Astrocyte (in vitro differentiated cells and primary cell): ENCODE measurements at regions not wholly inside any gene's neighbourhood (a gene's known extent, or its start where the extent isn't known, plus 50 kb on each side); places are given as distances from the start of the nearest gene placed in this dataset.
"Not testable (repeated sequence)": the region's sequence is repeated elsewhere in the genome, so short reads cannot be mapped to it uniquely, and the experiment has no call there.

Experiments used
- DNase-seq: peaks from one replicate; pipeline ENCODE4 v3.0.0-alpha.2; 2010; ENCODE audit warnings: low read depth
- FAIRE-seq: peaks from 2 replicates; lab custom pipeline; 2011; peaks lifted over from hg19 to GRCh38; lab: Jason Lieb, UNC
- H2AFZ ChIP-seq: 2 replicates; pipeline ENCODE4 v1.6.0; 2012; ENCODE audit warnings: low read depth, low read length, inconsistent platforms
- H3K27ac ChIP-seq: 2 replicates; pipeline ENCODE4 v1.5.1; 2011; ENCODE audit warnings: low read depth, low read length, inconsistent platforms
- H3K27me3 ChIP-seq: 2 replicates; pipeline ENCODE4 v1.6.0; 2011; ENCODE audit warnings: low read length, inconsistent platforms; ENCODE audit not compliant: insufficient read depth
- H3K36me3 ChIP-seq: 2 replicates; pipeline ENCODE4 v1.5.1; 2011; ENCODE audit warnings: low read length, inconsistent platforms; ENCODE audit not compliant: insufficient read depth
- H3K4me1 ChIP-seq: 2 replicates; pipeline ENCODE4 v1.5.1; 2011; ENCODE audit warnings: low read length, inconsistent platforms; ENCODE audit not compliant: insufficient read depth
- H3K4me2 ChIP-seq: 2 replicates; pipeline ENCODE4 v1.6.0; 2012; ENCODE audit warnings: low read length, inconsistent platforms
- H3K4me3 ChIP-seq: 2 replicates; pipeline ENCODE4 v1.5.1; 2011; ENCODE audit warnings: low read depth, mild to moderate bottlenecking, low read length, inconsistent platforms; ENCODE audit not compliant: insufficient read depth
- H3K79me2 ChIP-seq: 2 replicates; pipeline ENCODE4 v1.6.0; 2012; ENCODE audit warnings: mild to moderate bottlenecking, low read length, inconsistent platforms; ENCODE audit not compliant: insufficient read depth
- H3K9ac ChIP-seq: 2 replicates; pipeline ENCODE4 v1.6.0; 2012; ENCODE audit warnings: mild to moderate bottlenecking, low read length, inconsistent platforms
- H3K9me3 ChIP-seq: 2 replicates; pipeline ENCODE4 v1.5.1; 2012; ENCODE audit warnings: low read depth, mild to moderate bottlenecking, low read length, inconsistent platforms; ENCODE audit not compliant: insufficient read depth
- H4K20me1 ChIP-seq: 2 replicates; pipeline ENCODE4 v1.6.0; 2012; ENCODE audit warnings: low read length, inconsistent platforms; ENCODE audit not compliant: insufficient read depth
- H3K27ac Mint-ChIP-seq: one replicate; pipeline ENCODE4 v1.8.0; 2021; ENCODE audit warnings: mild to moderate bottlenecking, mixed read lengths; ENCODE audit not compliant: unreplicated experiment
- H3K27me3 Mint-ChIP-seq: one replicate; pipeline ENCODE4 v1.8.0; 2021; ENCODE audit warnings: low read depth, mixed read lengths; ENCODE audit not compliant: unreplicated experiment
- H3K36me3 Mint-ChIP-seq: one replicate; pipeline ENCODE4 v1.8.0; 2021; ENCODE audit warnings: low read depth, mixed read lengths; ENCODE audit not compliant: unreplicated experiment
- H3K4me1 Mint-ChIP-seq: one replicate; pipeline ENCODE4 v1.8.0; 2021; ENCODE audit warnings: low read depth, mixed read lengths; ENCODE audit not compliant: unreplicated experiment
- H3K4me3 Mint-ChIP-seq: one replicate; pipeline ENCODE4 v1.8.0; 2021; ENCODE audit warnings: mild to moderate bottlenecking, moderate library complexity, mixed read lengths; ENCODE audit not compliant: unreplicated experiment
- H3K9me3 Mint-ChIP-seq: one replicate; pipeline ENCODE4 v1.8.0; 2021; ENCODE audit warnings: mild to moderate bottlenecking, mixed read lengths; ENCODE audit not compliant: unreplicated experiment
- EZH2 ChIP-seq: IDR thresholded peaks from 2 replicates; pipeline ENCODE4 v1.6.1; 2012; ENCODE audit warnings: mild to moderate bottlenecking, low read length, inconsistent platforms; ENCODE audit not compliant: insufficient read depth
- TF ChIP-seq, protein P1 (sequence below): IDR thresholded peaks from 2 replicates; pipeline ENCODE4 v1.5.1; 2011; ENCODE audit warnings: low read depth, mild to moderate bottlenecking, inconsistent platforms, low read length, moderate library complexity; ENCODE audit not compliant: insufficient read depth

DNA sequence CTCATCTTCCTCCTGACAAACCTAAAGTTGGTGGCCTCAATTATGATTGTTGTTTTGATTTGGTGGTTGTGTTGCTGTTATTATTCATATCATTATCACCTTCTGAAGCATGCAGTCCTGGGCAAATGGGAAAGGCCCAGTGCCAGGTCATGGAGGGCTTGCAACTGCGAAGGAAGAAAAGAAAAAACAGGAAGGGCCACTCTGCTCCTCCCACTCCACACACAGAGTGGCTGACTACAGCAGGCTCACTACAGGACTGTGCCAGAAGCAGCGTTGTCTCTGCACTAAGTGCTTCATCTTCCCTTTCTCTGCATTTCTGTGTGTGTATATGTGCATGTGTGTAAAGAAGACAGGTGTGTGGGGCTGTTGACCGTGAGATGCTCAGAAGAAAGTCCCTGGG lies 231.9 kb downstream of the ANKRD30B start:
- peaks cover 9% of the 10 kb centered on the region for H3K9me3 Mint-ChIP-seq
- no peaks in the 10 kb centered on the region for H3K27me3 Mint-ChIP-seq

DNA sequence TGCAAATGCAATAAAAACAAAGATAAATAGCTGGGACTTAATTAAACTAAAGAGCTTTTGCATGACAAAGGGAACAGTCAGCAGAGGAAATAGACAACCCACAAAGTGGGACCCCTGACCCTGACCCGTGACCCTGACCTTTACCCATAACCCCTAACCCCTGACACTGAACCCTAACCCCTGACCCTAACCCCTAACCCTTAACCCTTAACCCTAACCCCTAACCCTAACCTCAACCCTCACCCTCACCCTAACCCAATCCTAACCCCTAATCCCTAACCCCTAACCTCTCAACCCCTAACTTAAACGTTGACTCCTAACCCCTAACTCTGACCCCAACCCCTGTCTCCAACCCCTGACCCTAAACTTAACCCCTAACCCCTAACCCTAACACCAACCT lies 236.6 kb downstream of the ANKRD30B start:
- H3K27me3 ChIP-seq, H3K79me2 ChIP-seq, H3K36me3 ChIP-seq, H3K36me3 Mint-ChIP-seq, H3K4me1 Mint-ChIP-seq, H3K27ac ChIP-seq, H3K27ac Mint-ChIP-seq, FAIRE-seq, H3K4me1 ChIP-seq, H3K4me3 Mint-ChIP-seq, H3K9me3 ChIP-seq, H2AFZ ChIP-seq, H4K20me1 ChIP-seq, H3K9me3 Mint-ChIP-seq, H3K4me2 ChIP-seq, DNase-seq, H3K27me3 Mint-ChIP-seq, H3K4me3 ChIP-seq, H3K9ac ChIP-seq: not testable (repeated sequence)

More for the DNA sequence above, 231.9 kb downstream of the ANKRD30B start:
- H3K4me1 ChIP-seq, result no peaks in the 10 kb centered on the region
- Mint-ChIP-seq H3K4me1 (peaks cover 3% of the 10 kb centered on the region), H3K36me3 (no peaks in the 10 kb centered on the region), H3K27ac (no peak overlapping the region), H3K4me3 (no peak overlapping the region)
- no peak overlapping the region for H3K4me3 ChIP-seq
- no peak overlapping the region for H3K9ac ChIP-seq
- TF ChIP-seq, protein P1, sequence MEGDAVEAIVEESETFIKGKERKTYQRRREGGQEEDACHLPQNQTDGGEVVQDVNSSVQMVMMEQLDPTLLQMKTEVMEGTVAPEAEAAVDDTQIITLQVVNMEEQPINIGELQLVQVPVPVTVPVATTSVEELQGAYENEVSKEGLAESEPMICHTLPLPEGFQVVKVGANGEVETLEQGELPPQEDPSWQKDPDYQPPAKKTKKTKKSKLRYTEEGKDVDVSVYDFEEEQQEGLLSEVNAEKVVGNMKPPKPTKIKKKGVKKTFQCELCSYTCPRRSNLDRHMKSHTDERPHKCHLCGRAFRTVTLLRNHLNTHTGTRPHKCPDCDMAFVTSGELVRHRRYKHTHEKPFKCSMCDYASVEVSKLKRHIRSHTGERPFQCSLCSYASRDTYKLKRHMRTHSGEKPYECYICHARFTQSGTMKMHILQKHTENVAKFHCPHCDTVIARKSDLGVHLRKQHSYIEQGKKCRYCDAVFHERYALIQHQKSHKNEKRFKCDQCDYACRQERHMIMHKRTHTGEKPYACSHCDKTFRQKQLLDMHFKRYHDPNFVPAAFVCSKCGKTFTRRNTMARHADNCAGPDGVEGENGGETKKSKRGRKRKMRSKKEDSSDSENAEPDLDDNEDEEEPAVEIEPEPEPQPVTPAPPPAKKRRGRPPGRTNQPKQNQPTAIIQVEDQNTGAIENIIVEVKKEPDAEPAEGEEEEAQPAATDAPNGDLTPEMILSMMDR, result no peak
- no peak for TF ChIP-seq EZH2
- no peaks in the 10 kb centered on the region for H3K36me3 ChIP-seq
- DNase-seq, result no peak
- no peaks in the 10 kb centered on the region for H3K79me2 ChIP-seq
- no peak overlapping the region for H2AFZ ChIP-seq
- FAIRE-seq, result no peak
- no peak overlapping the region for H3K27ac ChIP-seq
- no peaks in the 10 kb centered on the region for H3K27me3 ChIP-seq
- H4K20me1 ChIP-seq, result no peaks in the 10 kb centered on the region
- H3K9me3 ChIP-seq, result peaks cover 3% of the 10 kb centered on the region
- no peak overlapping the region for H3K4me2 ChIP-seq

DNA sequence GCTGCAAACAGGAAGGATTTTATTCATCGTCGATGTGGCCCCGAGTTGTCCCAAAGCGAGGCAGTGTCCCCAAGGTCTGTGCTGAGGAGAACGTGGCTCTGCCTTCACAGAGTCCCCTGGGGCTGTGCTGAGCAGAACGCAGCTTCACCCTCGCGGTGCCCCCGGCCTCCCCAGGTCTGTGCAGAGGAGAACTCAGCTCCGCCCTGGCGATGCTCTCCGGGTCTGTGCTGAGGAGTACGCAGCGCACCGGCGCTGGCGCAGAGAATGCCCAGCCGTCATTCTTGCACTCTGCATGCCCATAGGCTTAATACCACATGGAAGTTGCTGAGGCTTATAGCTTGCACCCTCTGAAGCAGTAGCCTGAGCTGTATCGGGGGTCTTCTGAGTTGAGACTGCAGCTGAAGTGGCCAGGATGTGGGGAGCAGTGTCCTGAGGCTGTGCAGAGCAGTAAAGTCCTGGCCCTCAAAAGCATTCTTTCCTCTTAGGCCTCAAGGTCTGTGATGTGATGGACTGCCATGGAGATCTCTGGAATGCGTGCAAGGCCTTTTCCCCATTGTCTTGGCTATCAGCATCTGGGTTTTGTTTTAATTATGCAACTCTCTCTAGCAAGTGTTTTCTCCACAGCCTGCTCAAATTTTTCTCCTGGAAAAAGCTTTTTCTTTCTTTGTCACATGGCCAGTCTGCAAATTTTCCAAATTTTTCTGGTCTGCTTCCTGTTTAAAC lies 237.5 kb downstream of the ANKRD30B start:
- DNase-seq, H3K79me2 ChIP-seq, H3K27ac Mint-ChIP-seq, H3K4me1 ChIP-seq, H3K4me1 Mint-ChIP-seq, H3K4me2 ChIP-seq, H3K4me3 ChIP-seq, H3K4me3 Mint-ChIP-seq, FAIRE-seq, H3K9ac ChIP-seq, H4K20me1 ChIP-seq, H3K36me3 ChIP-seq, H3K27me3 ChIP-seq, H3K36me3 Mint-ChIP-seq, H3K9me3 Mint-ChIP-seq, H3K9me3 ChIP-seq, H2AFZ ChIP-seq, H3K27me3 Mint-ChIP-seq, H3K27ac ChIP-seq: not testable (repeated sequence)

DNA sequence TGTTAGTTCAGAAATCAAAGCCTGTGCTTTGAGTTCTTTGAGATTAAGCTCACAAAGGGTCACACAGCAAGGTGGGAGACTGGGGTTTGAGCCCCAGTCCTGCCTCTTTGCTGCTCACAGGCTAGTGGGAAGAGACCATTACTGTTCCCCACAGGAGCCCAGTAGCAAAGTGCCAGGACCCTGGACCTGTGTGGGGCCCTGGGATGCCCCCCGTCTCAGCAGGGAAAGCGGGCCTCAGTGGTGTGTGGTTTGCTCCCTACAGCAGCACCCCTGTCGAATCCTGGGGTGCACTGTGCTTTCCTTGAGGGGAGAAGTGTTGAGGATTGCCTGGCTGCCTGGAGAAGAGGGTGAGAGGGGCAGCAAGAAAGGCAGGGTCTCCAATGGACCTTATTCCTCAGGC lies 239.4 kb downstream of the ANKRD30B start:
- not testable (repeated sequence) for H3K4me3 ChIP-seq

DNA sequence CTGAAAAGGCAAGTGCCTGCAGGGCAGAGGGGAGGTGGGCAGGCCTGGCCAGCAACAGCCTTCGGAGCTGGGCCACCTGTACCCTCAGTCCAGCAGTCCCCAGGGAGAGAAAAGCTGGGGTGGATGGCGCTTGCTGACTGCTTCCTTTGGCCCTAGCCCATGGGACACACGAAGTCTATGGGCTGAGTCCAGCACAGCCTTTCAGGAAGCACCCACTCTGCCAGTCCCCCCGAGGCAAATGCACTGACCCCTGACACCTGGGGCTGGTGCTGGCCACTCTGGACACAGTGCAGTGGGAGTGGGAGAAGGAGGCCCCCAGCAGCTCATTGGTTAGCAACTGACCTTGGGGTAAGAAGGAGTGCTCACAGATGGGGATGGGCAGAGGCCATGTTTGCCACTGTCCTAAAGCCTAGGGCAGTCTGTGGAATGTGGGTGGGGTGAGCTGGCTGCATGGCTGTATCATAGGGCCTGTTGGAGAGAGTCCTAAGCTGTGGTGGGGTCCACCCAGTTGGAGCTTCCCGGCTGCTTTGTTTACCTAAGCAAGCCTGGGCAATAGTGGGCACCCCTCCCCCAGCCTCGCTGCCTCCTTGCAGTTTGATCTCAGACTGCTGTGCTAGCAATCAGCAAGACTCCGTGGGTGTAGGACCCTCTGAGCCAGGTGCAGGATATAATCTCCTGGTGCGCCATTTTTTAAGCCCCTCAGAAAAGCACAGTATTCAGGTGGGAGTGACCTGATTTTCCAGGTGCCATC lies 240.2 kb downstream of the ANKRD30B start:
- not testable (repeated sequence) for H3K4me2 ChIP-seq, H3K4me3 Mint-ChIP-seq

More for the DNA sequence above, 239.4 kb downstream of the ANKRD30B start:
- H3K9me3 Mint-ChIP-seq, H3K4me3 Mint-ChIP-seq, H3K4me2 ChIP-seq, H3K36me3 ChIP-seq, H3K27ac Mint-ChIP-seq, H3K79me2 ChIP-seq, H3K9me3 ChIP-seq, H2AFZ ChIP-seq, H3K27me3 Mint-ChIP-seq, H3K9ac ChIP-seq, FAIRE-seq, H3K27ac ChIP-seq, DNase-seq, H3K36me3 Mint-ChIP-seq, H3K27me3 ChIP-seq, H3K4me1 ChIP-seq, H4K20me1 ChIP-seq, H3K4me1 Mint-ChIP-seq: not testable (repeated sequence)

More for the DNA sequence above, 240.2 kb downstream of the ANKRD30B start:
- not testable (repeated sequence) for H3K36me3 ChIP-seq, H3K27ac Mint-ChIP-seq, H3K4me1 Mint-ChIP-seq, H4K20me1 ChIP-seq, H3K9ac ChIP-seq, H3K4me1 ChIP-seq, H3K9me3 Mint-ChIP-seq, H3K27me3 ChIP-seq, H3K27ac ChIP-seq, H3K4me3 ChIP-seq, H3K79me2 ChIP-seq, H3K36me3 Mint-ChIP-seq, H3K27me3 Mint-ChIP-seq, DNase-seq, H3K9me3 ChIP-seq, H2AFZ ChIP-seq, FAIRE-seq
